B cell (primary cell): ENCODE measurements at regions not wholly inside any gene's neighbourhood (a gene's known extent, or its start where the extent isn't known, plus 50 kb on each side); places are given as distances from the start of the nearest gene placed in this dataset.

Source experiments
- ATAC-seq: fragments of 200-7000 bp; cut with Tn5 transposase; one replicate; pipeline ENCODE4 v1.10.0; 2021; ENCODE audit warnings: low read depth, mild to moderate bottlenecking, moderate number of reproducible peaks, moderate library complexity
- CTCF ChIA-PET: fragments of 350-600 bp; sonication (Branson Sonifier 250); formaldehyde crosslinking; loops from one replicate; lab custom pipeline; 2021; ENCODE audit warnings: antibody characterized with exemption, inconsistent platforms; lab: Charles Lee
- POLR2A ChIA-PET: fragments of 350-600 bp; sonication (Branson Sonifier 250); formaldehyde crosslinking; loops from one replicate; lab custom pipeline; 2021; ENCODE audit warnings: antibody characterized with exemption; lab: Charles Lee
- DNase-seq: peaks from one replicate; pipeline ENCODE4 v3.0.0; 2013
- H2AFZ ChIP-seq: 2 replicates; pipeline ENCODE4 v1.6.1; 2012; ENCODE audit warnings: mild to moderate bottlenecking, low read depth, low read length; ENCODE audit not compliant: insufficient read depth, poor library complexity, severe bottlenecking
- H3K27ac ChIP-seq, 2 donors: 1 replicate in 1 of 2; 2 replicates in 1 of 2; pipeline ENCODE4 v1.5.1; 2012 to 2013; ENCODE audit warnings: low read length in 2 of 2, mild to moderate bottlenecking in 2 of 2, moderate library complexity in 1 of 2
- H3K27me3 ChIP-seq, 4 experiments: fragments of 200-600 bp in 1 of 4; sonication (generic) in 1 of 4; replicated peaks in 1 of 4; 1 replicate in 2 of 4; 2 replicates in 2 of 4; pipeline versions ENCODE4 v1.6.1 to v1.7.0; 2013 to 2016; ENCODE audit warnings: low read length in 3 of 4, mild to moderate bottlenecking in 2 of 4, mixed read lengths in 1 of 4, moderate library complexity in 1 of 4; ENCODE audit not compliant: insufficient read depth in 4 of 4, control insufficient read depth in 3 of 4; ENCODE audit errors: control extremely low read depth in 1 of 4
- H3K36me3 ChIP-seq, 2 experiments: replicated peaks in 1 of 2; 1 replicate in 1 of 2; 2 replicates in 1 of 2; pipeline versions ENCODE4 v1.6.1 to v1.7.1; 2013; ENCODE audit warnings: low read length in 1 of 2; ENCODE audit not compliant: insufficient read depth in 2 of 2, control insufficient read depth in 1 of 2; ENCODE audit errors: control extremely low read depth in 1 of 2, extremely low read depth in 1 of 2
- H3K4me1 ChIP-seq, 2 donors: fragments of 200-600 bp in 1 of 2; sonication (generic) in 1 of 2; 1 replicate in 1 of 2; 2 replicates in 1 of 2; pipeline versions ENCODE4 v1.5.1 to v1.6.1; 2013 to 2017; ENCODE audit warnings: low read length in 2 of 2; ENCODE audit not compliant: control insufficient read depth in 2 of 2, insufficient read depth in 2 of 2
- H3K4me2 ChIP-seq: replicated peaks from 2 replicates; pipeline ENCODE3; 2012; ENCODE audit warnings: mild to moderate bottlenecking, low read depth, low read length; ENCODE audit not compliant: poor library complexity, severe bottlenecking
- H3K4me3 ChIP-seq, 5 experiments: fragments of 200-600 bp in 1 of 5; sonication (generic) in 1 of 5; 1 replicate in 3 of 5; 2 replicates in 2 of 5; pipeline versions ENCODE4 v1.5.1 to v1.7.0; 2011 to 2016; ENCODE audit warnings: low read length in 4 of 5, mild to moderate bottlenecking in 4 of 5, low read depth in 2 of 5, control low read depth in 1 of 5, moderate library complexity in 1 of 5; ENCODE audit not compliant: insufficient read depth in 1 of 5; ENCODE audit errors: control extremely low read depth in 1 of 5, extremely low read depth in 1 of 5
- H3K79me2 ChIP-seq: fragments of 200-600 bp; sonication (generic); one replicate; pipeline ENCODE4 v1.6.0; 2016; ENCODE audit warnings: low read length; ENCODE audit not compliant: control insufficient read depth, insufficient read depth
- H3K9ac ChIP-seq: fragments of 200-600 bp; sonication (generic); 2 replicates; pipeline ENCODE4 v1.6.1; 2017; ENCODE audit warnings: mild to moderate bottlenecking, low read length, moderate library complexity
- H3K9me3 ChIP-seq, 3 donors: one replicate each; pipeline versions ENCODE4 v1.6.1 to v1.7.1; 2013; ENCODE audit warnings: low read length in 2 of 3; ENCODE audit not compliant: control insufficient read depth in 2 of 3, insufficient read depth in 1 of 3; ENCODE audit errors: control extremely low read depth in 1 of 3
- H4K20me1 ChIP-seq: 2 replicates; pipeline ENCODE4 v1.6.0; 2012; ENCODE audit warnings: mild to moderate bottlenecking, low read length; ENCODE audit not compliant: insufficient read depth, control insufficient read depth, poor library complexity, severe bottlenecking
- H3K27ac Mint-ChIP-seq: one replicate; pipeline ENCODE4 v1.8.0; 2021; ENCODE audit warnings: mixed read lengths
- H3K27me3 Mint-ChIP-seq: one replicate; pipeline ENCODE4 v1.8.0; 2021; ENCODE audit warnings: mixed read lengths
- H3K4me1 Mint-ChIP-seq: one replicate; pipeline ENCODE4 v1.8.0; 2021; ENCODE audit warnings: mixed read lengths
- H3K4me3 Mint-ChIP-seq: one replicate; pipeline ENCODE4 v1.8.0; 2021; ENCODE audit warnings: mixed read lengths
- H3K9me3 Mint-ChIP-seq: one replicate; pipeline ENCODE4 v1.8.0; 2022; ENCODE audit warnings: mixed read lengths; ENCODE audit not compliant: insufficient read depth
- CTCF ChIP-seq: fragments of 200-600 bp; IDR thresholded peaks from one replicate; pipeline ENCODE4 v1.8.0; 2022; ENCODE audit warnings: antibody characterized with exemption, mild to moderate bottlenecking
- EZH2 ChIP-seq: IDR thresholded peaks from 2 replicates; pipeline ENCODE4 v1.6.1; 2012; ENCODE audit warnings: borderline replicate concordance, low read depth, mild to moderate bottlenecking, moderate library complexity, low read length; ENCODE audit not compliant: insufficient read depth, poor library complexity, severe bottlenecking
- WGBS: methylation state at CpG from one replicate; pipeline ENCODE4 v1.1.5; 2013; ENCODE audit warnings: missing lambda C conversion rate; ENCODE audit not compliant: insufficient coverage; 5-methylcytosine and 5-hydroxymethylcytosine counted together
- intact Hi-C: fragments of 100-400 bp; cut with micrococcal nuclease; formaldehyde crosslinking; loops from one replicate; pipeline ENCODE4 v1.10.0; 2022

DNA sequence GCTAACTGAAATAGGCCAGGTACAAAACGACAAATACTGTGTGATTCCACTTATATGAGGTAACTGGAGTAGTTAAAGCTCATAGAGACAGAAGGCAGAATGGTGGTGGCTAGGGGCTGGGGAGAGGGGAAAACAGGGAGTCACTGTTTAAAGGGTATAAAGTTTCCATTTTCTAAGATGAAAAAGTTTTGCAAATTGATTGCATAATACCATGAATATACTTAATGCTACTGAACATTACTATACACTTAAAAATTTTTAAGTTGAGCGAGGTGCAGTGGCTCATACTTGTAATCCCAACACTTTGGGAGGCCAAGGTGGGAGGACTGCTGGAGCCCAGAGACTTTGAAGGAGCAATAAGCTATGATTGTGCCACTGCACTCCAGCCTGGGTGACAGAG is 138.6 kb upstream of the ARID1B start:
- CTCF ChIA-PET: interaction anchor here (1.0 to 1.9 kb wide), 7 partner anchors 21 to 182 kb away, joined by 3 to 14 read pairs (median 3); no protein-coding TSS in a partner anchor
- H3K27ac ChIP-seq: peak overlapping the region; percentile 77 to 85
- TF ChIP-seq CTCF (no peak), EZH2 (no peak)
- H3K4me3 Mint-ChIP-seq: no peak overlapping the region
- no peak overlapping the region for H3K4me3 ChIP-seq
- no peaks in the 10 kb centered on the region for H4K20me1 ChIP-seq
- H3K9ac ChIP-seq: no peak overlapping the region
- no peaks in the 10 kb centered on the region for H3K9me3 Mint-ChIP-seq
- peaks cover 50 to 54% of the 10 kb centered on the region in 2 donors for H3K4me1 ChIP-seq
- peak overlapping the region; percentile 92 for H3K27ac Mint-ChIP-seq
- no peak for ATAC-seq
- peak overlapping the region; percentile 56 for H2AFZ ChIP-seq
- no peaks in the 10 kb centered on the region for H3K79me2 ChIP-seq
- peaks cover 0 to 11% (median 0%) of the 10 kb centered on the region in 3 donors for H3K9me3 ChIP-seq
- no peak for DNase-seq
- peaks cover 53% of the 10 kb centered on the region for H3K4me1 Mint-ChIP-seq
- H3K27me3 ChIP-seq: no peaks in the 10 kb centered on the region
- WGBS: 100% methylated on average over 1 of the region's 2 CpGs
- H3K4me2 ChIP-seq: no peak overlapping the region
- intact Hi-C loops: loop anchor here (5.0 kb wide), 1 partner anchor 76 kb away; no protein-coding TSS in a partner anchor
- H3K27me3 Mint-ChIP-seq: no peaks in the 10 kb centered on the region
- POLR2A ChIA-PET: interaction anchor here (1.1 kb wide), 1 partner anchor 139 kb away, joined by 3 read pairs; the partner anchor contains the start of gene ARID1B
- H3K36me3 ChIP-seq: no peaks in the 10 kb centered on the region

- Mint-ChIP-seq H3K27me3 (no peaks in the 10 kb centered on the region), H3K9me3 (no peaks in the 10 kb centered on the region), H3K4me3 (peak overlapping the region; percentile 84), H3K4me1 (peaks cover 51% of the 10 kb centered on the region), H3K27ac (peak overlapping the region; percentile 94)
- WGBS: 59% methylated on average over 7 of the region's 9 CpGs
- CTCF ChIA-PET: no interaction called here
- ATAC-seq: no peak
- H3K4me3 ChIP-seq: peak overlapping the region in 3 of 5 experiments; percentile 10 to 37 (median 35)
- H2AFZ ChIP-seq: peak overlapping the region; percentile 51
- H3K27ac ChIP-seq: peak overlapping the region; percentile 77 to 85
- H3K4me1 ChIP-seq: peaks cover 44 to 48% of the 10 kb centered on the region in 2 donors
- intact Hi-C loops: loop anchor here (5.0 kb wide), 1 partner anchor 73 kb away; no protein-coding TSS in a partner anchor
- no peaks in the 10 kb centered on the region for H3K27me3 ChIP-seq
- no peaks in the 10 kb centered on the region for H4K20me1 ChIP-seq
- peaks cover 0 to 5% (median 0%) of the 10 kb centered on the region in 3 donors for H3K9me3 ChIP-seq
- DNase-seq: peak; percentile 17
- TF ChIP-seq CTCF: no peak
- no peak for TF ChIP-seq EZH2
- peak overlapping the region; percentile 57 for H3K4me2 ChIP-seq
- peak overlapping the region; percentile 45 for H3K9ac ChIP-seq
- no peaks in the 10 kb centered on the region for H3K36me3 ChIP-seq
- POLR2A ChIA-PET: no interaction called here
- H3K79me2 ChIP-seq: no peaks in the 10 kb centered on the region
Measured at GRCh38 chr6:156634951-156635371, 142.2 kb upstream of the ARID1B start.
